ENCODE measurements at regions not wholly inside any gene's neighbourhood (a gene's known extent, or its start where the extent isn't known, plus 50 kb on each side); places are given as distances from the start of the nearest gene placed in this dataset.
A peak's percentile ranks its signal among the peaks of the same experiment; 100 is the strongest.

- Histone ChIP-seq H3K36me3 (ENCODE audit: insufficient read depth, low read length) (no peaks in the 10 kb centered on the region), H2AFZ (ENCODE audit: low read length, unreplicated experiment) (no peak overlapping the region), H3K27me3 (ENCODE audit: insufficient read depth, low read length) (no peaks in the 10 kb centered on the region), H3K4me1 (ENCODE audit: control insufficient read depth, insufficient read depth, low read length, unreplicated experiment) (no peaks in the 10 kb centered on the region), H3K27ac (ENCODE audit: low read depth, low read length) (no peak overlapping the region), H3K79me2 (ENCODE audit: control insufficient read depth, insufficient read depth, low read length, unreplicated experiment) (no peaks in the 10 kb centered on the region), H3K4me3 (ENCODE audit: low read depth, low read length) (no peak overlapping the region)
Observed at GRCh38 chr10:20632696-20633095, 264.4 kb downstream of the NEBL start.

GRCh38 chr10:20631229-20631628 lies 265.9 kb downstream of the NEBL start:
- no peaks in the 10 kb centered on the region for H3K36me3 ChIP-seq (ENCODE audit: insufficient read depth, low read length)
- no peak overlapping the region for H3K4me3 ChIP-seq (ENCODE audit: low read depth, low read length)
- no peak overlapping the region for H3K27ac ChIP-seq (ENCODE audit: low read depth, low read length)
- H3K4me1 ChIP-seq (ENCODE audit: control insufficient read depth, insufficient read depth, low read length, unreplicated experiment): no peaks in the 10 kb centered on the region
- H3K79me2 ChIP-seq (ENCODE audit: control insufficient read depth, insufficient read depth, low read length, unreplicated experiment): no peaks in the 10 kb centered on the region
- no peak overlapping the region for H2AFZ ChIP-seq (ENCODE audit: low read length, unreplicated experiment)
- H3K27me3 ChIP-seq (ENCODE audit: insufficient read depth, low read length): no peaks in the 10 kb centered on the region

- Histone ChIP-seq H3K27ac (ENCODE audit: low read depth, low read length) (no peak overlapping the region), H3K4me1 (ENCODE audit: control insufficient read depth, insufficient read depth, low read length, unreplicated experiment) (no peaks in the 10 kb centered on the region), H3K4me3 (ENCODE audit: low read depth, low read length) (no peak overlapping the region), H2AFZ (ENCODE audit: low read length, unreplicated experiment) (no peak overlapping the region), H3K36me3 (ENCODE audit: insufficient read depth, low read length) (no peaks in the 10 kb centered on the region), H3K27me3 (ENCODE audit: insufficient read depth, low read length) (no peaks in the 10 kb centered on the region), H3K79me2 (ENCODE audit: control insufficient read depth, insufficient read depth, low read length, unreplicated experiment) (no peaks in the 10 kb centered on the region)
Observed at GRCh38 chr10:20630092-20630643, 266.9 kb downstream of the NEBL start.

GRCh38 chr10:20627946-20628507 lies 269.1 kb downstream of the NEBL start:
- no peaks in the 10 kb centered on the region for H3K27me3 ChIP-seq (ENCODE audit: insufficient read depth, low read length)
- H2AFZ ChIP-seq (ENCODE audit: low read length, unreplicated experiment): no peak overlapping the region
- H3K36me3 ChIP-seq (ENCODE audit: insufficient read depth, low read length): no peaks in the 10 kb centered on the region
- H3K79me2 ChIP-seq (ENCODE audit: control insufficient read depth, insufficient read depth, low read length, unreplicated experiment): no peaks in the 10 kb centered on the region
- H3K27ac ChIP-seq (ENCODE audit: low read depth, low read length): no peak overlapping the region
- H3K4me3 ChIP-seq (ENCODE audit: low read depth, low read length): no peak overlapping the region
- peaks cover 4% of the 10 kb centered on the region for H3K4me1 ChIP-seq (ENCODE audit: control insufficient read depth, insufficient read depth, low read length, unreplicated experiment)

GRCh38 chr10:20627087-20627486 lies 270.0 kb downstream of the NEBL start:
- Histone ChIP-seq H3K79me2 (ENCODE audit: control insufficient read depth, insufficient read depth, low read length, unreplicated experiment) (no peaks in the 10 kb centered on the region), H3K27ac (ENCODE audit: low read depth, low read length) (no peak overlapping the region), H2AFZ (ENCODE audit: low read length, unreplicated experiment) (no peak overlapping the region), H3K4me1 (ENCODE audit: control insufficient read depth, insufficient read depth, low read length, unreplicated experiment) (peaks cover 10% of the 10 kb centered on the region), H3K36me3 (ENCODE audit: insufficient read depth, low read length) (no peaks in the 10 kb centered on the region), H3K27me3 (ENCODE audit: insufficient read depth, low read length) (no peaks in the 10 kb centered on the region), H3K4me3 (ENCODE audit: low read depth, low read length) (no peak overlapping the region)

GRCh38 chr10:20625868-20626267 lies 271.2 kb downstream of the NEBL start:
- no peak overlapping the region for H2AFZ ChIP-seq (ENCODE audit: low read length, unreplicated experiment)
- H3K36me3 ChIP-seq (ENCODE audit: insufficient read depth, low read length): no peaks in the 10 kb centered on the region
- no peak overlapping the region for H3K4me3 ChIP-seq (ENCODE audit: low read depth, low read length)
- no peak overlapping the region for H3K27ac ChIP-seq (ENCODE audit: low read depth, low read length)
- no peaks in the 10 kb centered on the region for H3K79me2 ChIP-seq (ENCODE audit: control insufficient read depth, insufficient read depth, low read length, unreplicated experiment)
- peaks cover 10% of the 10 kb centered on the region for H3K4me1 ChIP-seq (ENCODE audit: control insufficient read depth, insufficient read depth, low read length, unreplicated experiment)
- no peaks in the 10 kb centered on the region for H3K27me3 ChIP-seq (ENCODE audit: insufficient read depth, low read length)

GRCh38 chr10:20624642-20625041 lies 272.5 kb downstream of the NEBL start:
- no peaks in the 10 kb centered on the region for H3K79me2 ChIP-seq (ENCODE audit: control insufficient read depth, insufficient read depth, low read length, unreplicated experiment)
- peak overlapping the region; percentile 56 for H2AFZ ChIP-seq (ENCODE audit: low read length, unreplicated experiment)
- H3K4me3 ChIP-seq (ENCODE audit: low read depth, low read length): no peak overlapping the region
- no peaks in the 10 kb centered on the region for H3K27me3 ChIP-seq (ENCODE audit: insufficient read depth, low read length)
- no peaks in the 10 kb centered on the region for H3K36me3 ChIP-seq (ENCODE audit: insufficient read depth, low read length)
- H3K27ac ChIP-seq (ENCODE audit: low read depth, low read length): no peak overlapping the region
- H3K4me1 ChIP-seq (ENCODE audit: control insufficient read depth, insufficient read depth, low read length, unreplicated experiment): peaks cover 10% of the 10 kb centered on the region

GRCh38 chr10:20623546-20623945 lies 273.6 kb downstream of the NEBL start:
- Histone ChIP-seq H3K36me3 (ENCODE audit: insufficient read depth, low read length) (no peaks in the 10 kb centered on the region), H3K4me1 (ENCODE audit: control insufficient read depth, insufficient read depth, low read length, unreplicated experiment) (peaks cover 10% of the 10 kb centered on the region), H3K4me3 (ENCODE audit: low read depth, low read length) (no peak overlapping the region), H2AFZ (ENCODE audit: low read length, unreplicated experiment) (peak overlapping the region; percentile 65), H3K79me2 (ENCODE audit: control insufficient read depth, insufficient read depth, low read length, unreplicated experiment) (no peaks in the 10 kb centered on the region), H3K27ac (ENCODE audit: low read depth, low read length) (peak overlapping the region; percentile 23; the same call in 1 of the 2 replicates), H3K27me3 (ENCODE audit: insufficient read depth, low read length) (no peaks in the 10 kb centered on the region)

- H3K36me3 ChIP-seq (ENCODE audit: insufficient read depth, low read length): no peaks in the 10 kb centered on the region
- H3K27ac ChIP-seq (ENCODE audit: low read depth, low read length): peak overlapping the region; percentile 23; the same call in 1 of the 2 replicates
- peaks cover 10% of the 10 kb centered on the region for H3K4me1 ChIP-seq (ENCODE audit: control insufficient read depth, insufficient read depth, low read length, unreplicated experiment)
- peak overlapping the region; percentile 25 for H2AFZ ChIP-seq (ENCODE audit: low read length, unreplicated experiment)
- no peaks in the 10 kb centered on the region for H3K27me3 ChIP-seq (ENCODE audit: insufficient read depth, low read length)
- 0 out of 2 replicates have a peak overlapping the region, but pooled peaks have one; percentile 21 for H3K4me3 ChIP-seq (ENCODE audit: low read depth, low read length)
- no peaks in the 10 kb centered on the region for H3K79me2 ChIP-seq (ENCODE audit: control insufficient read depth, insufficient read depth, low read length, unreplicated experiment)
Observed at GRCh38 chr10:20622531-20623211, 274.4 kb downstream of the NEBL start.

- Histone ChIP-seq H3K27me3 (ENCODE audit: insufficient read depth, low read length) (no peaks in the 10 kb centered on the region), H3K4me1 (ENCODE audit: control insufficient read depth, insufficient read depth, low read length, unreplicated experiment) (peaks cover 10% of the 10 kb centered on the region)
Observed at GRCh38 chr10:20620981-20621380, 276.1 kb downstream of the NEBL start.

GRCh38 chr10:20618011-20618547 lies 279.0 kb downstream of the NEBL start:
- no peak overlapping the region for H3K4me3 ChIP-seq (ENCODE audit: low read depth, low read length)
- H2AFZ ChIP-seq (ENCODE audit: low read length, unreplicated experiment): no peak overlapping the region
- no peaks in the 10 kb centered on the region for H3K36me3 ChIP-seq (ENCODE audit: insufficient read depth, low read length)
- no peak overlapping the region for H3K27ac ChIP-seq (ENCODE audit: low read depth, low read length)
- H3K4me1 ChIP-seq (ENCODE audit: control insufficient read depth, insufficient read depth, low read length, unreplicated experiment): peaks cover 6% of the 10 kb centered on the region
- H3K27me3 ChIP-seq (ENCODE audit: insufficient read depth, low read length): no peaks in the 10 kb centered on the region
- H3K79me2 ChIP-seq (ENCODE audit: control insufficient read depth, insufficient read depth, low read length, unreplicated experiment): no peaks in the 10 kb centered on the region

More at GRCh38 chr10:20620981-20621380, 276.1 kb downstream of the NEBL start:
- no peaks in the 10 kb centered on the region for H3K79me2 ChIP-seq (ENCODE audit: control insufficient read depth, insufficient read depth, low read length, unreplicated experiment)
- H3K27ac ChIP-seq (ENCODE audit: low read depth, low read length): no peak overlapping the region
- H3K36me3 ChIP-seq (ENCODE audit: insufficient read depth, low read length): no peaks in the 10 kb centered on the region
- no peak overlapping the region for H3K4me3 ChIP-seq (ENCODE audit: low read depth, low read length)
- no peak overlapping the region for H2AFZ ChIP-seq (ENCODE audit: low read length, unreplicated experiment)

Data from ACC112 (cell line).